HG02642 (cell line): ENCODE measurements at regions not wholly inside any gene's neighbourhood (a gene's known extent, or its start where the extent isn't known, plus 50 kb on each side); places are given as distances from the start of the nearest gene placed in this dataset.

Source experiments
- ATAC-seq: cut with Tn5 transposase; IDR thresholded peaks from one replicate; pipeline ENCODE4 v1.9.1; 2021; ENCODE audit warnings: mild to moderate bottlenecking; ENCODE audit not compliant: unreplicated experiment, poor library complexity

GRCh38 chr12:87796961-87797516, 232.2 kb downstream of the C12orf50 start:
- ATAC-seq = no peak

DNA sequence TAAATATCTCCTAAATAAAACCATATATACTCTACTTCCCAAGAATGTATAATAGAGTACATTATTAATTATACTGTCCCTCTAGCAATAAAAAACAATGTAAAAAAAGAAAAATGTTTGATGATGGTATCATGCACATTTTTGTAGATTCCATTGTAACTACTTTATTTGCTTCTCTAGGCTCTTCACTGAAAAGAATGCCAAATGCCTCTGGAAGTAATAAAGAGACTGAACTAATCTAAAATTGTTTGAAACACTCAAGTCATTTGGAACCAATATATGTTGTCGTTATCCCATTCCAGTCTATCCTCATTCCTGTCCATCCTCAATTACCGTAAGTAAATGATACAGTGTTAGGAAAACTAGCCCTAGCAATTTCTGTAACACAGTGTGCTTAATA, 233.6 kb downstream of the C12orf50 start:
- ATAC-seq = no peak

- no peak for ATAC-seq
Measured at GRCh38 chr12:87794854-87795253, 234.3 kb downstream of the C12orf50 start.

GRCh38 chr12:87793131-87793530, 236.1 kb downstream of the C12orf50 start:
- ATAC-seq = no peak

DNA sequence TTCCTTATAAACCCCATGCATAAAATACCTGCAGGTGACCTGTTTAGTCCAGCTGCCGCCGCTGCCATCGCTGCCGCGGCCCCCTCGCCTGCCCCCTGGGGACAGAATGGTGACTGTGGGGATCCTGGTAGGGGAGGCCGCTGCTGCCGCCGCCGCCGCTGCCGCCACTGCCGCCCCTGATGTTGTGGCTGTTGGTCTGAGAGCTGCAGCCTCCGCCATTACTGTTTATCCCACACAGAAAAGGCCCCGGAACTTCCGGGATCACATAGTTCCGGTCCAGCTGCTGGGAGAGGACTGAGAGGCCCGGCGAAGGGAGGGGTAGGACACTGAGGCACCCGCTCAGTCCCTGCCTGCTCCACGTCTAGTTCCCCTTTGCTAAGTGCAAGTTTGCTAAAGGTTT, 244.9 kb downstream of the C12orf50 start:
- no peak for ATAC-seq

GRCh38 chr12:87783467-87783866, 245.7 kb downstream of the C12orf50 start:
- ATAC-seq = no peak

GRCh38 chr12:87782838-87783237, 246.4 kb downstream of the C12orf50 start:
- ATAC-seq = no peak

GRCh38 chr12:87779858-87780498, 249.2 kb downstream of the C12orf50 start:
- no peak for ATAC-seq

DNA sequence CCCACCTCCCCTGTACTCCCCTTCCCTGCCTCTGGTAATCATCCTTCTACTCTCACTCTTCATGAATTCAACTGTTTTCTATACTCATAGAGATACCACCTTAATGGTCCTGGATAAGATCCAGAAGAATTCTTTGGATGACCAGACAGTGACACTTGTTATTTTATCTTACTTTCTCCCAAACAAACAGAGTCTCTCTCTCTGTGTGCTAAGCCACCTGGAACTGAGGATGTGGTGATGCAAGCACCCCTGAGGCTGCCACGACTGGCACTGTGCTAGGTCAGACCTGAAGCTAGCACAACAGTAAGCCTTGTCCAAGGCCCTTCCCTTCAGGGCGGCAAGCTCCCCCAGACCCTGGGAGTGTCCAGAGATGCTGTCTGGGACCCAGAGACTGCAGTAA, 250.2 kb downstream of the C12orf50 start:
- no peak for ATAC-seq

DNA sequence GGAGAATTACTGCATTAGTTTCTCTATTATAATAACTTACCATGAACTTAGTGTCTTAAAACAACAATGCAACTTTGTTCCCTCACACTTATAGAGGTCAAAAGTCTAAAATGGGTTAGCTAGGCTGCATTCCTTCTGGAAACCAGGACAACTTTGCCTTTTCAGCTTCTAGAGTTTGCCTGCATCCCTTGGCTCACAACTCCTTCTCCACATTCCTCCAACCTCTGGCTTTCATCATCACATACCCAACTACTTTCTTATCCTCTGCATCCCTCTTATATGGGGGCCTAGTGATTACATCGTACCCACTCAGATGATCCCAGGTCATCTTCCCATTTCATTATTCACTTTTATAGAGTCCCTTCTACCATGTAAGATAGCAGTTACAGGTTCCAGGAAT, 251.1 kb downstream of the C12orf50 start:
- no peak for ATAC-seq

- ATAC-seq = no peak
Measured at GRCh38 chr12:87775784-87776183, 253.4 kb downstream of the C12orf50 start.

GRCh38 chr12:87775051-87775450, 254.2 kb downstream of the C12orf50 start:
- ATAC-seq = no peak

DNA sequence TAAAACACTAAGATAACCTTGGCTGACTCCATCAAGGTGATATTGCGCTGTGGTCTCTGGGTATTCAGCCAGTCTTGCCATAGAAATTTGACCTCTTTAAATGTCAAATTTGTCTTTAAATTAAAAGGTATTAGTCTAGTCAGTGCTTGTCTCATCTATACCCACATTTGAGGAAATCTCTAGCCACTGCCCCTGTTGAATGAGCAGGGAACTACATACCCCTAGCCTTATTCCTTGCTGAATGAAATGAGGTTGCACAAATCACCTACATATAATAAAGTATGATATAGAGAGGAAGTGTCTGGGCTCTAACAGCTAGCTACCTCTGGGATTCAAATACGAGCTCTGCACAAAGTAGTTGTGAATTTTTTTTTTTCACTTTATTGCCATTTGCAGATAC, 256.8 kb downstream of the C12orf50 start:
- no peak for ATAC-seq

DNA sequence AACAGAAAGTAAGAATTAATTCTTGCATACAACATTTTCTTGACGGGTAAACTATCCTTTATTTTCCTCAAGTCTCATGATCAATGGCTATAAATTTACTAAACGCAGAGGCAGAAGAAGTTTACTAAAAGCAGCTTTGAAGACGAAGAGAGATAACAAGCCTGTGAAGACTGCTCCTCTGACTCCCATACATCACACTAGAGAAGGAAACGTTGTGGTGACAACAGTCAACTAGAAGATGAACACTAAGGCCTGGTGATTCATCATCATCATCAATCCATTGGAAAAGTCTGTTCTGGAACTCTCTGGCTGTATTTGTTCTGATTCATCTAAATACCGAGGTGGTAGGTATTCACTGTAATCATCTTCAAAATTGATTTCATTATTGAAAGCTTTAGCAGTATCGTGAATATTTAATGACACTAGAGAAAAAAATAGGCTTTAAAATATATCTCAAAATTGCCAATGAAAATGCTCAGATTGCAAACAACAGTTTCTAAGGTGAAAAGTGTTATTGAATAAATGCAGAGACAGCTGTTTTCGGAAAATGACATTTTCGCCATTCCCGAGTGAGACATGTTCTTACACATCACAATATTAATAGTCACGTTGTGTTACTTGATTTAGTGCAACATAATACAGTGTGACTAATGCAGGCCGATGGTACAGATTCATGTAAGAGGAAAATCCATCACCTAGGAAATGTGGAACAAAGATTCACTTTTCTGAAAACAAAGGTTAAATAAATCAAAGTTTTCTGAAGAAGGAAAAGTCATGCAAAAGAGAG, 260.5 kb downstream of the C12orf50 start:
- ATAC-seq = no peak

GRCh38 chr12:87766044-87766443, 263.2 kb downstream of the C12orf50 start:
- no peak for ATAC-seq

DNA sequence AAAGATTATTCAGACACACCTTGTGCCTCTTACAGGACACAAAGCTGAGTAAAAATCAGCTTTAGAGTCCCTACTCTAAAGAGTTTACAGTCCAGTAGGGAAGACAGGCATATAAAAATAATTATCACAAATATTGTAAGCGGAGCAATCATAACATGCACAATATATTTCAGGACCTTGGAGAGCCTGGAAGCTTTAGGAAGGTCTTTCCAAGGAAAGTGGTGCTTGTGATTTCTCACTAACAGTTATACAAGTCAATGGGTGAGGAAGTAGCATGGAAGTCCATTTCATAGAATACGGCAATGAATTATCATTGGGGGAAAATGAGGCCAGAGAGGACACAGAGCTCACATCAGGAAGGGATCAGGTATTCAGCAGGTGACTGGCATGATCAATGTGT, 268.3 kb downstream of the C12orf50 start:
- ATAC-seq = no peak

GRCh38 chr12:87758271-87758670, 270.9 kb downstream of the C12orf50 start:
- ATAC-seq = no peak

- ATAC-seq = no peak
Measured at GRCh38 chr12:87756721-87757120, 272.5 kb downstream of the C12orf50 start.

DNA sequence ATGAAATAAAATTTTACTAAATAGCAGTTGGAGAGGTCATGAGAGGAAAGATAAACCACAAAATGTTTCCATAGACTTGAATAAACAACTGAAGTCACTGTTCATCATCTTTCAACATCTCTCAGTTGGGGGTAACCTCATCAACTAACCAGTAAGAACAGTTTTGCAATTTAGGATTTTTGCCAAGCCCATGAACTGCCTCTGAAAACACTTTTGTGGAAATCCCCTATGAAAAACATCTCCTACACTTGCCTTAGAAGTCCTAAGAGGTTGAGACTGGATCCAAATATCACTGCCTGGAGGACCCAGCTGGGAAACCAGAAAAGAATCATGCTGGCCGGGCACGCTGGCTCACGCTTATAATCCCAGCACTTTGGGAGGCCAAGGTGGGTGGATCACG, 273.1 kb downstream of the C12orf50 start:
- no peak for ATAC-seq

- no peak for ATAC-seq
Measured at GRCh38 chr12:87728931-87729593, 300.1 kb downstream of the C12orf50 start.

GRCh38 chr12:87720967-87721366, 308.2 kb downstream of the C12orf50 start:
- ATAC-seq = no peak
